Activated T-cell treated with anti-CD3 and anti-CD28 coated beads, Interleukin-2, amount 50 U/mL, for 72 hours (primary cell): ENCODE measurements at regions not wholly inside any gene's neighbourhood (a gene's known extent, or its start where the extent isn't known, plus 50 kb on each side); places are given as distances from the start of the nearest gene placed in this dataset.
"Not testable (repeated sequence)": the region's sequence is repeated elsewhere in the genome, so short reads cannot be mapped to it uniquely, and the experiment has no call there.

Experiments
- ATAC-seq, 2 donors: fragments of 150-1000 bp; cut with Tn5 transposase; replicated peaks in 1 of 2; 2 replicates each; pipeline ENCODE4 v1.10.0; 2021; ENCODE audit warnings: moderate library complexity in 2 of 2, mild to moderate bottlenecking in 1 of 2
- DNase-seq, 2 donors: peaks; one replicate each; pipeline ENCODE4 v3.0.0; 2021 to 2022; ENCODE audit warnings: mixed read lengths in 1 of 2
- H3K27ac Mint-ChIP-seq: one replicate; pipeline ENCODE4 v1.8.0; 2022; ENCODE audit warnings: mild to moderate bottlenecking, moderate library complexity, mixed read lengths
- H3K27me3 Mint-ChIP-seq: one replicate; pipeline ENCODE4 v1.8.0; 2022; ENCODE audit warnings: low read depth, mixed read lengths
- H3K36me3 Mint-ChIP-seq, 2 donors: one replicate each; pipeline ENCODE4 v1.8.0; 2022; ENCODE audit warnings: mixed read lengths in 2 of 2, mild to moderate bottlenecking in 1 of 2; ENCODE audit not compliant: insufficient read depth in 2 of 2
- H3K4me1 Mint-ChIP-seq: one replicate; pipeline ENCODE4 v1.8.0; 2022; ENCODE audit warnings: low read depth, mixed read lengths
- H3K4me3 Mint-ChIP-seq, 2 donors: one replicate each; pipeline ENCODE4 v1.8.0; 2022; ENCODE audit warnings: mild to moderate bottlenecking in 2 of 2, mixed read lengths in 2 of 2, moderate library complexity in 2 of 2
- H3K9me3 Mint-ChIP-seq, 2 donors: one replicate each; pipeline ENCODE4 v1.8.0; 2022; ENCODE audit warnings: mixed read lengths in 2 of 2

DNA sequence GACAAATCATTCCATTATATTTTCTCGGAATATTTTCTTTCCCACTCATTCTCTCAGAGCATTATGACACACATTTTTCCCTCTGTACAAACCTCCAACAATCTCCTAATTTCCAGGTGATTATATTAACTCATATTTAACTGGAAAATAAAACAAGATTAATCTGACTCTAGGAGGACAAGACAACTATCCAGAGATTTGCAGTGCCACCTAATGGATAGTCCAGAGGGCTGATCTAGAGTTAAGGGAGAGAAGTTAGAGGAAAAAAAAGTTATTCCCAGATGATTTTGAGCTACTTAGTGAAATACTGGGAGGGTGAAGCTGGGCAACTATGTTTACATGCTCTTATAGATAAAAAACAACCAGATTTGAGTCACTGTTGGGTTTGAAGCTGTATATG lies 161.7 kb downstream of the ALX1 start:
- Mint-ChIP-seq H3K27me3 (peaks cover 6% of the 10 kb centered on the region), H3K4me1 (no peaks in the 10 kb centered on the region), H3K27ac (no peak overlapping the region), H3K36me3 (no peaks in the 10 kb centered on the region), H3K4me3 (no peak overlapping the region), H3K9me3 (peaks cover 0 to 2% of the 10 kb centered on the region in 2 donors)
- ATAC-seq (no peak), DNase-seq (no peak)

DNA sequence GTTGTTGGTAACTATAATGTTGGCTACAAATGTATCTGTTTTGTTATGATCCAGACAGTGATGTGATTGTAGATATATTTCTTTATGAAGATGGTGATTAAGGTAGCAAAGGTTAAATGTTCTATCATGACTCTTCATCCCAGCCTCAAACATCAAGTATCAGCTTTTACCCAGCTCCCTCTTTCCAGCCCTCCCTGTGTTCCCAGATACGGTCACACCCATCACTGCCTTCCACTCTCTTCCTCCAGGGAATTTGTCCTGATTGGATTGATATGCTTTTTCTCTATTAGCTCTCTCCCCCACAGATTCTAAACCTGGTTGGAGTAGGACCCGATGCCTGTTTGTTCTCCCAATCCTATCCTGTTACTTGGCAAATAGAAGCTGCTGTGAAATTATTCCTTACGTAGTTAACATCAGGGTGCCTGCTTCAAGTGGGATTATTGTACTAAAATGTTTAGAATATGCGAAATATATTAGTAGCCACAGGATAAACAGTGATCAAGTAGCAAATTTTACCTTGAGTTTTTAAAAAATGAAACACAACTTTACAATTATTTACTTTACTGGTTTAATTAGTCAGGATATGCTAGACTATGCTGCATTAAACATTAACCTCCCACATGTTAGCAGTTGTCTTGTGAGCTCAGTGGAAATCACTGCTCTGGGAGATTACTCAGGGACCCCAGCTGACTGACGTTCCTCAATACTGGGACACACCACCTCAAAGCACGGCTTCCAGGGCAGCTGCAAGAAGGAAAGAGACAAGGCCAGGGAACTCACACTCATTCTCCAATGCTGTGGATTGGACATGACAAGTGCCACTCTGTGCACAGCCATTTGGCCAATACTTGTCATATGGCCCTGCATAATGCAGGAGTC lies 165.3 kb downstream of the ALX1 start:
- no peak for ATAC-seq
- H3K4me3 Mint-ChIP-seq: no peak overlapping the region
- H3K27me3 Mint-ChIP-seq: peaks cover 6% of the 10 kb centered on the region
- H3K36me3 Mint-ChIP-seq: no peaks in the 10 kb centered on the region
- no peaks in the 10 kb centered on the region for H3K9me3 Mint-ChIP-seq
- no peak overlapping the region for H3K27ac Mint-ChIP-seq
- no peaks in the 10 kb centered on the region for H3K4me1 Mint-ChIP-seq
- DNase-seq: no peak

GRCh38 chr12:85448031-85448430 lies 168.0 kb downstream of the ALX1 start:
- no peaks in the 10 kb centered on the region for H3K36me3 Mint-ChIP-seq
- H3K27ac Mint-ChIP-seq: no peak overlapping the region
- ATAC-seq (no peak), DNase-seq (no peak)
- H3K27me3 Mint-ChIP-seq: peaks cover 6% of the 10 kb centered on the region
- H3K9me3 Mint-ChIP-seq: no peaks in the 10 kb centered on the region
- no peak overlapping the region for H3K4me3 Mint-ChIP-seq
- H3K4me1 Mint-ChIP-seq: no peaks in the 10 kb centered on the region

- DNase-seq (no peak), ATAC-seq (no peak)
- Mint-ChIP-seq H3K27me3 (peaks cover 6% of the 10 kb centered on the region), H3K36me3 (no peaks in the 10 kb centered on the region), H3K4me3 (no peak overlapping the region), H3K4me1 (no peaks in the 10 kb centered on the region), H3K9me3 (no peaks in the 10 kb centered on the region), H3K27ac (no peak overlapping the region)
These were observed 168.6 kb downstream of the ALX1 start for GRCh38 chr12:85448548-85449139.

DNA sequence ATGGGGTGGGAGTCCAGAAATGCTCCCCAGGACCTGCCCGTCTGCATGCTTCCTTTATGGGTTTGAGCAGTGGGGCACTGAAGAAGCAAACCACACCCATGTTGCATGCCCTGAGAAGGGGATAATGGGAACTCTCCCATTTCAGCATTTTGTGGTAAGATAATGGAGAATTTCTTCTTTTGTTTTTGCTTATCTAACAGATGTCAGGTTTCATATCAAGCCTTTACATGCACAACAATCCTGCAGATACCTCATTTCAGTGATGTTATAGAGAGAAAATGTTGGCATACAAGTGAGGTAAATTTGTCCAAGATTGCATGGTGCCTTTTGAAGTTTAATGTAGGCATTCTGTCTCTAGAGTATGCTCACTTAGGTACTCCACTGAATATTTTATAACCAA lies 177.0 kb downstream of the ALX1 start:
- H3K27me3 Mint-ChIP-seq: no peaks in the 10 kb centered on the region
- no peaks in the 10 kb centered on the region for H3K4me1 Mint-ChIP-seq
- H3K36me3 Mint-ChIP-seq: no peaks in the 10 kb centered on the region
- H3K4me3 Mint-ChIP-seq: no peak overlapping the region
- no peaks in the 10 kb centered on the region for H3K9me3 Mint-ChIP-seq
- no peak overlapping the region for H3K27ac Mint-ChIP-seq
- no peak for ATAC-seq
- DNase-seq: no peak

DNA sequence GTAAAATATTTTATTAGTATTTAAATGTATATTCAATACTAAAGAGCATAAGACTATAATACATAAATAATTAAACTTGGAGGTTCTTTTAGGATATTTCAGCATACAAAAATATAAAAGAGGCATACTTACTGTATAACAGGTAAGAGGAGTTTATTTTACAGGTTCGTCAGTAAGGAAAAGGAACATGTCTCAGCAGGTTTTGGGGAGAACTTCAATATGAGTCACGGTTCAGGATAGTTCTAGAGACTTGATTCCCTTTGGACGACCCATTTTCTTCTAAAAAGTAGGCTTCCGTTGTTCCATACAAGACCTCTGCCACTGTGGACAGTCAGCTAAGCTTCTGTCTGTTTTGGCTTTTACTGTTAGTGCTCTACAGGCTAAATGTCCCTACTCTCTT lies 181.1 kb downstream of the ALX1 start:
- no peaks in the 10 kb centered on the region for H3K36me3 Mint-ChIP-seq
- DNase-seq (no peak), ATAC-seq (no peak)
- peaks cover 0 to 2% of the 10 kb centered on the region in 2 donors for H3K9me3 Mint-ChIP-seq
- H3K4me1 Mint-ChIP-seq: no peaks in the 10 kb centered on the region
- no peak overlapping the region for H3K4me3 Mint-ChIP-seq
- no peak overlapping the region for H3K27ac Mint-ChIP-seq
- no peaks in the 10 kb centered on the region for H3K27me3 Mint-ChIP-seq

DNA sequence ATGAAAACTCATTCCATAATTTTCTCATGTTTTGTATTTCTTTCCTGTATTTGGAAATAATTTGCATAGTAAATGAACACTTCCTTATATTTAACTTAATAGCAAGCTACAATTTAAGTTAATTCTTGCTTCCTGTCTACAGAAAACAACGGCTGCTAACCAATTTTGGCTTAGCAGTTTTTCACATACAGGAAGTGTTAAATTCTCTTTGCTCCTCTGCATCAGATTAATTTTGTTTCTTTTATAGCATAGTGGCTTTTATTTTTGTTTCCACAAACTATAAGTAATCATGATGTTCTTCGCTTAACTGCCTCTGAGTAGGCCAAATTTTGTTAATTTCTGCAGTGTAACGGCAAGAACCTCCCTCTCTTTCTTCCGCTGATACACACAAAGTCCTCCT lies 182.9 kb downstream of the ALX1 start:
- Mint-ChIP-seq H3K9me3 (peaks cover 0 to 2% of the 10 kb centered on the region in 2 donors), H3K4me1 (no peaks in the 10 kb centered on the region), H3K4me3 (no peak overlapping the region), H3K27me3 (no peaks in the 10 kb centered on the region), H3K27ac (no peak overlapping the region), H3K36me3 (no peaks in the 10 kb centered on the region)
- ATAC-seq: no peak
- DNase-seq: no peak

DNA sequence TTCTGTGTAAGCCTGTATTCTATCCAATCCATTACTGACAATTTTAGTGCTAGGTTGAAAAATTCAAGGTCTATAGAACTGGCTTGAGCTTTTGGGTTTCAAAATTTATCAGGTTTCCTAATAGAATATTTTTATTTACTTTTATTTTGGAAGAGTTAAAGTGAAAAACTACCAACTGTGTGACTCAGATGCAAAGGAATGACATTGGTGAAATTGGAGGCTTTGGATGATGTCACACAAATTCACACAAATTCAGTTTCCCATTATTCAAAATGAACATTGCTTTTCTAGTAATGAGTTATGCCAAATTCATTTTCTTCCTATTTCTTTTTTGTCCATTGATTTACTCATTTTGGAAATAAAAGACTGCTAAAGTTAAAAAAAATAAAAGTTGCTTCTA lies 186.9 kb downstream of the ALX1 start:
- Mint-ChIP-seq H3K4me1 (peaks cover 8% of the 10 kb centered on the region), H3K4me3 (no peak overlapping the region), H3K27ac (no peak overlapping the region), H3K27me3 (peaks cover 6% of the 10 kb centered on the region), H3K9me3 (peaks cover 2 to 3% of the 10 kb centered on the region in 2 donors), H3K36me3 (peaks cover 0 to 1% of the 10 kb centered on the region in 2 donors)
- DNase-seq (no peak), ATAC-seq (no peak)

- H3K36me3 Mint-ChIP-seq: peaks cover 0 to 1% of the 10 kb centered on the region in 2 donors
- H3K27ac Mint-ChIP-seq: peak overlapping the region; percentile 21
- H3K9me3 Mint-ChIP-seq: peaks cover 2 to 3% of the 10 kb centered on the region in 2 donors
- DNase-seq (peak; percentile 11 to 36), ATAC-seq (peak; percentile 61 to 62)
- peaks cover 6% of the 10 kb centered on the region for H3K27me3 Mint-ChIP-seq
- H3K4me1 Mint-ChIP-seq: peaks cover 8% of the 10 kb centered on the region
- peak overlapping the region; percentile 72 to 78 for H3K4me3 Mint-ChIP-seq
These were observed 188.5 kb downstream of the ALX1 start for GRCh38 chr12:85468356-85469157.

DNA sequence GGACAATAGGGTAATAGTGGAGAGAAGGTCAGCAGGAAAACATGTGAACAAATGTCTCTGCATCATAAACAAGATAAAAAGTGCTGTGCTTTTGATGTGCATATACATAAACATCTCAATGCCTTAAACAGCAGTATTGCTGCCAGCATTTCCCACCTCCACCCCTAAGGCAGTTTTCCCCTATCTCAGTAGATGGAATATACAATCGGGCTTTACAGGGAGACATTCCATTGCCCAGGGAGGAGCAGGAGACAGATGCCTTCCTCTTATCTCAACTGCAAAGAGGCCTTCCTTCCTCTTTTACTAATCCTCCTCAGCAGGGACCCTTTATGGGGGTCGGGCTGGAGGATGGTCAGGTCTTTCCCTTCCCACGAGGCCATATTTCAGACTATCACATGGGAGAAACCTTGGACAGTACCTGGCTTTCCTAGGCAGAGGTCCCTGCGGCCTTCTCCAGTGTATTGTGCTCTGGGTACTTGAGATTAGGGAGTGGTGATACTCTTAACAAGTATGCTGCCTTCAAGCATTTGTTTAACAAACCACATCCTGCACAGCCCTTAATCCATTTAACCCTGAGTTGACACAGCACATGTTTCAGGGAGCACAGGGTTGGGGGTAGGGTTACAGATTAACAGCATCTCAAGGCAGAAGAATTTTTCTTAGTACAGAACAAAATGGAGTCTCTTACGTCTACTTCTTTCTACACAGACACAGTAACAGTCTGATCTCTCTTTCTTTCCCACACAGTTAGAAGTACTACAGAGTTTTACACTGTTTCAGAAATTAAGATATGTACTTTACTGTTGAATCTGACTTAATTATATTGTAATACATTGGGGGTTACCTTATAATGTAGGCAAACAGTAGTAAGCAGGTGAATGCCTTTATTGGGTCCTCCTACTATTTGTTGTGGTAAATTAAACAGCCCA lies 189.4 kb downstream of the ALX1 start:
- H3K9me3 Mint-ChIP-seq, DNase-seq, H3K27ac Mint-ChIP-seq, H3K4me1 Mint-ChIP-seq, H3K36me3 Mint-ChIP-seq, ATAC-seq, H3K27me3 Mint-ChIP-seq: not testable (repeated sequence)
- peak overlapping the region; percentile 72 to 78 for H3K4me3 Mint-ChIP-seq

- not testable (repeated sequence) for H3K4me3 Mint-ChIP-seq, H3K9me3 Mint-ChIP-seq, ATAC-seq, H3K27me3 Mint-ChIP-seq, H3K4me1 Mint-ChIP-seq, DNase-seq, H3K27ac Mint-ChIP-seq, H3K36me3 Mint-ChIP-seq
These were observed 195.3 kb downstream of the ALX1 start for GRCh38 chr12:85475277-85475676.

DNA sequence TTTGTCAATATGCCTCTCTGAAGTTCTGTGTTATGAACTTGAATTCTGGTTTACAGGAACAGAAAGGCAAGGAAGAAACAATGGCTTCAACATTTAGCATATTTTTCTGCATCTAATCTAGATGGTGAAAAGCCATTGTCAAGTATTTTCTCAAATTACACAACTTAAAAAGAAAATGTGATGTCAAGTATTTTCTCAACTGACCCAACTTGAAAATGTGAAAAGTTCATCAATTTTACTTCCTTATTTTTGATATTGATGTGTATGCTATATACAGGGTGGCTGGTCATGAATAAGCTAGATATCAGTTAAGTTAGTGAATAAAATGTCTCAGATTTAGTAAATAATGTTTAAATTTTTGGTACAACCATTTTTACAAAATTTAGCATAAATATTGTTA lies 196.7 kb downstream of the ALX1 start:
- no peak for DNase-seq
- Mint-ChIP-seq H3K27me3 (no peaks in the 10 kb centered on the region), H3K4me3 (no peak overlapping the region), H3K36me3 (no peaks in the 10 kb centered on the region), H3K4me1 (no peaks in the 10 kb centered on the region), H3K9me3 (no peaks in the 10 kb centered on the region), H3K27ac (no peak overlapping the region)
- no peak for ATAC-seq
